ENCODE measurements at regions not wholly inside any gene's neighbourhood (a gene's known extent, or its start where the extent isn't known, plus 50 kb on each side); places are given as distances from the start of the nearest gene placed in this dataset.

GRCh38 chr13:72590091-72590740 is 137.2 kb downstream of the MZT1 start:
- H3K4me3 ChIP-seq (ENCODE audit: low read depth, low read length): no peak overlapping the region
- no peak for TF ChIP-seq CTCF (IDR thresholded peaks at IDR 0.05; ENCODE audit: low read depth, low read length, missing control alignments)
- DNase-seq (ENCODE audit: low read depth): no peak

- TF ChIP-seq CTCF (IDR thresholded peaks at IDR 0.05; ENCODE audit: low read depth, low read length, missing control alignments): no peak
- no peak for DNase-seq (ENCODE audit: low read depth)
- no peak overlapping the region for H3K4me3 ChIP-seq (ENCODE audit: low read depth, low read length)
Measured at GRCh38 chr13:72586518-72586917, 140.9 kb downstream of the MZT1 start.

- no peak overlapping the region for H3K4me3 ChIP-seq (ENCODE audit: low read depth, low read length)
- no peak for TF ChIP-seq CTCF (IDR thresholded peaks at IDR 0.05; ENCODE audit: low read depth, low read length, missing control alignments)
- DNase-seq (ENCODE audit: low read depth): no peak
Measured at GRCh38 chr13:72585254-72585653, 142.2 kb downstream of the MZT1 start.

- no peak for TF ChIP-seq CTCF (IDR thresholded peaks at IDR 0.05; ENCODE audit: low read depth, low read length, missing control alignments)
- no peak for DNase-seq (ENCODE audit: low read depth)
- no peak overlapping the region for H3K4me3 ChIP-seq (ENCODE audit: low read depth, low read length)
Measured at GRCh38 chr13:72571191-72571590, 156.2 kb downstream of the MZT1 start.

- TF ChIP-seq CTCF (IDR thresholded peaks at IDR 0.05; ENCODE audit: low read depth, low read length, missing control alignments): no peak
- H3K4me3 ChIP-seq (ENCODE audit: low read depth, low read length): no peak overlapping the region
- DNase-seq (ENCODE audit: low read depth): peak; percentile 5
Measured at GRCh38 chr13:72570019-72570418, 157.4 kb downstream of the MZT1 start.

- no peak for DNase-seq (ENCODE audit: low read depth)
- TF ChIP-seq CTCF (IDR thresholded peaks at IDR 0.05; ENCODE audit: low read depth, low read length, missing control alignments): no peak
- no peak overlapping the region for H3K4me3 ChIP-seq (ENCODE audit: low read depth, low read length)
Measured at GRCh38 chr13:72567566-72567965, 159.9 kb downstream of the MZT1 start.

- DNase-seq (ENCODE audit: low read depth): no peak
- no peak overlapping the region for H3K4me3 ChIP-seq (ENCODE audit: low read depth, low read length)
- no peak for TF ChIP-seq CTCF (IDR thresholded peaks at IDR 0.05; ENCODE audit: low read depth, low read length, missing control alignments)
Measured at GRCh38 chr13:72566526-72566925, 160.9 kb downstream of the MZT1 start.
